Caco-2 (cell line): ENCODE measurements at regions not wholly inside any gene's neighbourhood (a gene's known extent, or its start where the extent isn't known, plus 50 kb on each side); places are given as distances from the start of the nearest gene placed in this dataset.

ENCODE experiments used
- BruUV-seq: library from RNA; stranded (reverse); fragments of 400-500 nt; replicated peaks from 2 replicates; lab custom pipeline; 2021; lab: Mats Ljungman, UMichigan
- CTCF ChIA-PET: fragments of 300-600 bp; sonication (Branson Sonifier 250); formaldehyde crosslinking; loops from one replicate; lab custom pipeline; 2022; ENCODE audit warnings: antibody characterized with exemption; lab: Charles Lee
- POLR2A ChIA-PET: fragments of 300-600 bp; sonication (Branson Sonifier 250); formaldehyde crosslinking; loops from one replicate; lab custom pipeline; 2022; ENCODE audit warnings: antibody characterized with exemption; lab: Charles Lee
- DNase-seq, 2 experiments: peaks; one replicate each; pipeline versions ENCODE4 v3.0.0 to v3.0.0-alpha.2; 2020 to 2022
- H3K27me3 ChIP-seq: replicated peaks from 2 replicates; pipeline ENCODE4 v1.6.0; 2011; ENCODE audit warnings: low read length; ENCODE audit not compliant: control insufficient read depth, insufficient read depth
- H3K36me3 ChIP-seq: 2 replicates; pipeline ENCODE4 v1.5.1; 2011; ENCODE audit warnings: low read length; ENCODE audit not compliant: control insufficient read depth, insufficient read depth
- H3K4me1 ChIP-seq: fragments of 250-450 bp; sonication (Bioruptor Pico); 2 replicates; pipeline ENCODE4 v1.5.1; 2020; ENCODE audit warnings: mild to moderate bottlenecking
- H3K4me3 ChIP-seq: 2 replicates; pipeline ENCODE4 v1.5.1; 2011; ENCODE audit warnings: low read depth, mild to moderate bottlenecking, control low read depth, low read length
- H3K9me3 ChIP-seq: fragments of 250-450 bp; sonication (Bioruptor Pico); 2 replicates; pipeline ENCODE4 v1.5.1; 2020; ENCODE audit warnings: mild to moderate bottlenecking, moderate library complexity
- H3K27ac Mint-ChIP-seq: one replicate; pipeline ENCODE4 v1.8.0; 2022; ENCODE audit warnings: mixed read lengths; ENCODE audit not compliant: unreplicated experiment
- H3K27me3 Mint-ChIP-seq: one replicate; pipeline ENCODE4 v1.8.0; 2022; ENCODE audit warnings: mixed read lengths; ENCODE audit not compliant: insufficient read depth, unreplicated experiment
- H3K36me3 Mint-ChIP-seq: one replicate; pipeline ENCODE4 v1.8.0; 2022; ENCODE audit warnings: mild to moderate bottlenecking, mixed read lengths; ENCODE audit not compliant: insufficient read depth, unreplicated experiment
- H3K4me1 Mint-ChIP-seq: one replicate; pipeline ENCODE4 v1.8.0; 2022; ENCODE audit warnings: low read depth, mixed read lengths; ENCODE audit not compliant: unreplicated experiment
- H3K4me3 Mint-ChIP-seq: one replicate; pipeline ENCODE4 v1.8.0; 2022; ENCODE audit warnings: mild to moderate bottlenecking, moderate library complexity, mixed read lengths; ENCODE audit not compliant: unreplicated experiment
- H3K9me3 Mint-ChIP-seq: one replicate; pipeline ENCODE4 v1.8.0; 2022; ENCODE audit warnings: mixed read lengths; ENCODE audit not compliant: unreplicated experiment
- CTCF ChIP-seq, 2 experiments: fragments of 200-600 bp in 1 of 2; IDR thresholded peaks; 1 replicate in 1 of 2; 2 replicates in 1 of 2; pipeline versions ENCODE4 v1.5.1 to v1.8.0; 2011 to 2022; ENCODE audit warnings: antibody characterized with exemption in 1 of 2, control low read depth in 1 of 2, inconsistent platforms in 1 of 2, low read depth in 1 of 2, low read length in 1 of 2, mild to moderate bottlenecking in 1 of 2, moderate library complexity in 1 of 2; ENCODE audit not compliant: insufficient read depth in 1 of 2, severe bottlenecking in 1 of 2, unreplicated experiment in 1 of 2
- intact Hi-C: fragments of 100-400 bp; cut with micrococcal nuclease; formaldehyde crosslinking; loops from one replicate; pipeline ENCODE4 v1.10.0; 2022; ENCODE audit not compliant: unreplicated experiment

- Histone ChIP-seq H3K4me3 (no peak overlapping the region), H3K27me3 (no peaks in the 10 kb centered on the region), H3K4me1 (no peaks in the 10 kb centered on the region), H3K36me3 (no peaks in the 10 kb centered on the region), H3K9me3 (no peaks in the 10 kb centered on the region)
- POLR2A ChIA-PET, result no interaction called here
- no peaks in the 10 kb centered on the region for H3K9me3 Mint-ChIP-seq
- intact Hi-C loops, result no loop called here
- no peak for TF ChIP-seq CTCF (IDR thresholded peaks at IDR 0.05; ENCODE audit: insufficient read depth in 1 of 2, low read depth in 1 of 2, low read length in 1 of 2, severe bottlenecking in 1 of 2, unreplicated experiment in 1 of 2)
- CTCF ChIA-PET, result no interaction called here
- no peak overlapping the region for H3K27ac Mint-ChIP-seq
- H3K36me3 Mint-ChIP-seq, result no peaks in the 10 kb centered on the region
- peaks cover 17% of the 10 kb centered on the region for H3K27me3 Mint-ChIP-seq
- no TSS peak for BruUV-seq
- no peak for DNase-seq
- H3K4me1 Mint-ChIP-seq, result no peaks in the 10 kb centered on the region
- H3K4me3 Mint-ChIP-seq, result no peak overlapping the region
Observed at GRCh38 chr5:158456241-158456640, 597.3 kb upstream of the CLINT1 start.

- Mint-ChIP-seq H3K4me1 (no peaks in the 10 kb centered on the region), H3K27me3 (peaks cover 12% of the 10 kb centered on the region), H3K9me3 (no peaks in the 10 kb centered on the region), H3K4me3 (no peak overlapping the region), H3K27ac (no peak overlapping the region), H3K36me3 (no peaks in the 10 kb centered on the region)
- intact Hi-C loops, result no loop called here
- H3K4me3 ChIP-seq, result no peak overlapping the region
- TF ChIP-seq CTCF (IDR thresholded peaks at IDR 0.05; ENCODE audit: insufficient read depth in 1 of 2, low read depth in 1 of 2, low read length in 1 of 2, severe bottlenecking in 1 of 2, unreplicated experiment in 1 of 2), result no peak
- ChIA-PET CTCF (no interaction called here), POLR2A (no interaction called here)
- no peaks in the 10 kb centered on the region for H3K4me1 ChIP-seq
- no TSS peak for BruUV-seq
- H3K9me3 ChIP-seq, result no peaks in the 10 kb centered on the region
- H3K27me3 ChIP-seq, result no peaks in the 10 kb centered on the region
- no peak for DNase-seq
- no peaks in the 10 kb centered on the region for H3K36me3 ChIP-seq
Observed at GRCh38 chr5:158451993-158452672, 593.2 kb upstream of the CLINT1 start.

- H3K4me1 ChIP-seq, result no peaks in the 10 kb centered on the region
- H3K4me1 Mint-ChIP-seq, result no peaks in the 10 kb centered on the region
- H3K27ac Mint-ChIP-seq, result no peak overlapping the region
- H3K9me3 Mint-ChIP-seq, result no peaks in the 10 kb centered on the region
- no peaks in the 10 kb centered on the region for H3K9me3 ChIP-seq
- DNase-seq, result no peak
- peaks cover 12% of the 10 kb centered on the region for H3K27me3 Mint-ChIP-seq
- ChIA-PET CTCF (no interaction called here), POLR2A (no interaction called here)
- no peaks in the 10 kb centered on the region for H3K36me3 ChIP-seq
- TF ChIP-seq CTCF (IDR thresholded peaks at IDR 0.05; ENCODE audit: insufficient read depth in 1 of 2, low read depth in 1 of 2, low read length in 1 of 2, severe bottlenecking in 1 of 2, unreplicated experiment in 1 of 2), result no peak
- no peaks in the 10 kb centered on the region for H3K27me3 ChIP-seq
- BruUV-seq, result no TSS peak
- H3K36me3 Mint-ChIP-seq, result no peaks in the 10 kb centered on the region
- no peak overlapping the region for H3K4me3 ChIP-seq
- intact Hi-C loops, result no loop called here
- no peak overlapping the region for H3K4me3 Mint-ChIP-seq
Observed at GRCh38 chr5:158451203-158451992, 592.5 kb upstream of the CLINT1 start.
